Suppressor macrophage treated with lipopolysaccharide for 1 hour (primary cell): ENCODE measurements at regions not wholly inside any gene's neighbourhood (a gene's known extent, or its start where the extent isn't known, plus 50 kb on each side); places are given as distances from the start of the nearest gene placed in this dataset.

Experiments
- DNase-seq, 3 donors: peaks; one replicate each; pipeline ENCODE4 v3.0.0-alpha.2; 2020 to 2022

GRCh38 chr14:56902385-56902784 lies 92.1 kb upstream of the OTX2 start:
- no peak for DNase-seq

GRCh38 chr14:56900726-56901125 lies 90.4 kb upstream of the OTX2 start:
- DNase-seq: no peak

DNA sequence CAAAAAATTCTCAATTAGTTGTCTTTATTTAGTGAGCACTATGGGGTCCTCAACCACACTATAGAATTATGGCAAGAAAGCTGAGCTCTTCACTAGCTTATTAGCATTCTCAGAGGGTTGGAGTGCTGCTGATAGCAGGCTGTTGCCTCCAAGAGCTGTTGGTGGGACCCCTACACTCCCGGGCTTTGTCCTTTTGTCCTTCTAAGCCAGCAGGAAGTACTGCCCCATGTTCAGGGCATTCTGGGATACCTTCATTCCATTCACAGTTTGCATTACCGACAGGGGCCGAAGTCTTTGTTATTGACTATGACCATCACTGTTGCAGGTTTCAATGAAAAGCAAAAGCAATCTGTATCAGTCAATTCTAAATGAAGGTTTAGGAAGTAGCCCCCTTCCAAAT lies 89.5 kb upstream of the OTX2 start:
- DNase-seq: no peak

- no peak for DNase-seq
Observed at GRCh38 chr14:56896922-56897321, 86.6 kb upstream of the OTX2 start.

DNA sequence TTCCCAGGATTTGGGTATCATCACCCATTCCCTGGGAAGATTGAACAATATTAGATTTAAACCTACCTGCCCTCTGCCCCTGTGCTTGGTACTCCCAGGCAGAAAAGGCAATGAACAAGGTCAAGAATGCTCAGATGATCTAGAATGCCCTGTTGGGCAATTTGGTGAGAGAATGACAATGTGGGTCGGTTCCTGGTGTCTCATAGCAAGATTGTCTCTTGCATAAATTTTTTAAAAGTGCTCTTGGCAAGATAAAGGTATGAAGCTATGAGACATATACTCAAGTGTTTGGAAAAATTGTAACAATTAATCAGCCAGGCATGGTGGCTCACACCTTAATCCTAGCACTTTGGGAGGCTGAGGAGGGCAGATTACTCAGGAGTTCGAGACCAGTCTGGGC lies 86.0 kb upstream of the OTX2 start:
- DNase-seq: no peak

GRCh38 chr14:56895154-56895553 lies 84.9 kb upstream of the OTX2 start:
- no peak for DNase-seq

DNA sequence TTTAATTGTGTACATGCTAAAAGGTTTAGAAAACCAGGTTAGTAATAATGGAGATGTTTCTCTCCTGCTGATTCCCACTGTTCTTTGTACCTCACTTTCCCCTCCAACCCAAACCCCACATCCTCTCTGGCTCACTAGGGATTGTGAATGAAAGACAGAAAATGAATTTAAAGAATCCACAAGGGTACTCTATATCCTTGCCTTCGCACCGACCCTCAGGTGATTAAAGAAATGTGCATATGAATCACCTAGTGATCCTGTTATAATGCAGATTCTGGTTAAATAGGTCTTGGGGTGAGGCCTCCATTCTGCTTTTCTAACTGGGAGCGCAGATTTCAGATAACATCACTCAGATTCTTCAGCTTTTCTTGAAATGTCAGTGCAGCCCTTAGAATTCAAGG lies 84.3 kb upstream of the OTX2 start:
- DNase-seq: no peak

GRCh38 chr14:56892959-56893358 lies 82.7 kb upstream of the OTX2 start:
- DNase-seq: no peak

GRCh38 chr14:56891226-56891625 lies 80.9 kb upstream of the OTX2 start:
- peak; percentile 30 to 45 (median 41) for DNase-seq

DNA sequence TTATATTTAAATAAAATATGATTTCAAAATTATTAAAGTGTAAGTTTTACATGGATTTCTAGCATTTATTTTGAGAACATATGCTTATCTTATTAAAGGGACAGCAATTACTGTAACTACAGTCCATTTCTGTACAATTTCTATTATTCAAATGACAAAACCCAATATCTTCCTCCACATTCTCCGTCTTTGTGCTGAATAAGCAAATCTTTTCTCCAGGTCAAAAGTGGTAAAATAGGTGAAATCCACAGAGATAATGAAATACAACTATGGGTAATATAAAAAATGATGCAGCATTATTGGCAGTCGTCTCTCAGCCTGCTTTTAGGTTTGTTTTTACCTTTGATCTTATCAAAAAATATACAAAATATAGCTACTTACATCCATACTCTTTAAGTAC lies 79.4 kb upstream of the OTX2 start:
- DNase-seq: no peak

DNA sequence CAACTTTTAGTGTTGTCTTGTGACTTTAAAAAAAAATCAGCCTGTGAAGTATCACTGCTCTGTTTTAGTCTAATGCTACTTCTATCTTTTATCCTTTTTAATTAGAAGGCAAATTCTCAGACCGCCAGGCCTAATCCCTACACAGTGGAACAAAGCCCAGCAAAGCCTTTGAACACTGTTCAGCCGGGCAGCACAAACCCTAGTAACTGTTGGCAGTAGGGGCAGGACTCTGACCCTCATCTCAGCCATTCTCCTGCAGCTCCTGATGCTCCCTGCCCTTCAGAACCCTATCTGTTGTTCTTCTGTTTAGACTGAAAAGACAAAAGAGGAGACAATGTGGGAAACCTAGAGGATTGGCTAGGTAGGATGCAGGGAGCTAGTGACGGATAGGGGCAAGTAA lies 78.0 kb upstream of the OTX2 start:
- DNase-seq: no peak

DNA sequence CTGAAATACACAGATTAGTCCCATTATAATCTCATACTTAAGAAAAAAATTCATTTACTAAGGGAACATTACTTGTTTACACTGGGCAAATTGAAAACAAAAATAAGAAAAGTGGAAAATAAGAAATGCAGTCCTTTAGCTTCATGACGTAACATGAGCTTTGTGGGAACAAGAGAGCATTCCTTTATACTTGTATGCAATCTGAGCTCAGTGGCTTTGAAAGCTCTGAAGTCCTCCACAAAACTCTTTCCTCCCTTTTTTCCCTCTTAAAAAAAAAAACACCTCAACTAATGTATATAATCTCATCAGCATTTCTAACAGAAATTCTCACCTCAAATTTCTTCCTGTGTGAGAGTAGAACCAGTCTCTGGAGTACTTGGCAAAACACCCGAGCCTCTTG lies 76.9 kb upstream of the OTX2 start:
- DNase-seq: no peak

DNA sequence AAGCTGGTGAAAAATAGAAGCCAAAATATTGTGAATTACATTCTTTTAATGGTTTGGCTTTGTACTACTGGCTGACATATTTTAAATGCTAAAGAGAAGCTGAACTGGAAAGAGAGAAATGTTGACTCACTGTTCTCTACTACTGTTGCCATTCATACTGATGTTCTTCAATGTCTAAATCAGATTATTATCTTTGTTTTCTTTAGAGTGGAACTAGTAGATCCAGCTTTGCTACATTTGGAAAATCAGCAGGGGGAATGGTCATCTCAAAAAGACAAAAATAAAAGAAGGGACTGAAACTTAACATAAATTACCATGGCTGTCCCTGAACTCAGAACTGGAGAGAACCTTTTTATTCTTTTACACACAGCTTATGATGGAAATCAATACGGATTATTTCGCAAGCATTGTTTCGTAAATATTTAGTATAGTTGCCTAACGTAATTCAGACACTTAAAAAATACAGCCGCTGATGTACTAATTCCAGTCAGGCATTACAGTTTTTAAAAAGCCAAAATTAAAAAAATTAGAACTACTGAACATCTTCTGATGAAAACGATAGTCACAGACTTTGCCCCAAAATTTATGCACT lies 76.3 kb upstream of the OTX2 start:
- DNase-seq: no peak

DNA sequence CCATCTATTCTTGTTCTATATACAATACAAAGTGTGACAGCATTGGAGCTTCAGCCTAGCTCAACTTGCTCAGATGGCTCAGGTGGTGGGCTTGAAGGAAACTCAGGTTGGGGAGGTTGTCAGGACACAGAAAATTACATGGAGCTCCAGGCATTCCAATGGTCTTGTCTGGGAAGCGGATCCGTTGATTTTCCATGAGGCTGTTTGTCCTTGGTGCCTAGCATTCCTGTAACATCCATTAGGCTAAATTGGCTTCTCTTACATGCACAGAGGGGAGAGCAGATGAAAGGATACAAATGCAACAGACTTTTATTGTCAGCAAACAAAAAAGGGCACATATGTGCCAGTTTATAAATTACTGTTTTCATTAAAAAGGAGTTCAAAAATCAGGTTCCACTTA lies 75.5 kb upstream of the OTX2 start:
- peak in 2 of 3 donors; percentile 18 to 28 for DNase-seq

GRCh38 chr14:56884617-56885016 lies 74.3 kb upstream of the OTX2 start:
- no peak for DNase-seq

DNA sequence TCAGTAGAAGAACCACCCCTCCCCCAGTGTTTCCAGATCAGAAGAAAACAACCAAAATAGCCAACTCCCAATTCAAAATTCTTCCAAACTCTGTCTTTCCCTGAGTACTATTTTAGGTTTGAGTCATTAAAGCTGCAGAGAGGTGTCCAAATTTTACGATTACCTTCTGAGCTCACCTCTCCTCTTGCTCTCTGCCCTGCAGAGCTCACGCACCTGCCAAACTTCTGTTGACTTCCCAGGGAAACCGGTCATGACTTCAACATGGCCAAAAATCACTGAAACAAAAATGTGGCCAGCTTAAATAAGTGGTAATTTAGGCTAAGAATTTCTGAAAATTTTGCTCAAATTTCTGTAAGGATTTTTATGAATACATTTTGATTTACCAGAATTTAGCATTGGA lies 70.9 kb upstream of the OTX2 start:
- DNase-seq: no peak

GRCh38 chr14:56878766-56879165 lies 68.5 kb upstream of the OTX2 start:
- no peak for DNase-seq

DNA sequence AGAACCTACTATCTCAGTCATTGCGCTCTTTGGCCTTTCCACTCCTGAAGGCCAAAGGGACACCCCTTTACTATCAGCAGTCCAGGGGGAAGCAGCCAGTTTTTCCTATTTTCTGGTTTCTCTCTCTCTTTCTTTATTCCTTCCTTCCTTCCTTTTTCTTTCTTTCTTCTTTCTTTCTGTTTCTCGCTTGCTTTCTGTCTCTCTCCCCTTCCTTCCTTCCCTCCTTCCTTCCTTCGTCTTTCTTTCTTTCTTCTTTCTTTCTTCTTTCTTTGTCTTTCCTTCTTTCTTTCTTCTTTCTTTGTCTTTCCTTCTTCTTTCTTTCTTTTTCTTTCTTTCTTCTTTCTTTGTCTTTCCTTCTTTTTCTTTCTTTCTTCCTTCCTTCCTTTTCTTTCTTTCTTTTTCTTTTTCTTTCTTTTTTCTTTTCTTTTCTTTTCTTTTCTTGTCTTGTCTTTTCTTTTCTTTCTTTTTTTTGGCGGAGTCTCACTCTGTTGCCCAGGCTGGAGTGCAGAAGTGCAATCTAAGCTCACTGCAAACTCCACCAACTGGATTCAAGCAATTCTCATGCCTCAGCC lies 64.9 kb upstream of the OTX2 start:
- DNase-seq: no peak

DNA sequence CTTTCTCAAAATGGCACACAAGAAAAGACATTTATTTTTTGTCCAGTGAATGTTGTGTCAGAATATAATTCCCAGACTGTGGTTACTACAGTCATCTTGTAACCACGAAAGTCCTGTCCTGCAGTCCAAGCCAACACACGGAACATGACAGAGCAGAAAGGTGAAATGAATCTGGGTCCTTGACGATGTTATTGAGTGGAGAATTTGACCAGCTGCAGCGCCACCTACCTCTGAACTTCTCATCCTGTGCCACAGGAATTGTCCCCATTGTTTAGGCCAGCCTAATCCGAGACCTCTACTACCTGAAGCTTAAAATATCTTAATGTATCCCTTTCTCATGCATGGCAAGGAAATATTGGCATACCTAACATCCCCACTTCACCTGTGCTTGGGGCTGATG lies 64.1 kb upstream of the OTX2 start:
- DNase-seq: no peak

GRCh38 chr14:56870336-56870735 lies 60.1 kb upstream of the OTX2 start:
- DNase-seq: no peak

DNA sequence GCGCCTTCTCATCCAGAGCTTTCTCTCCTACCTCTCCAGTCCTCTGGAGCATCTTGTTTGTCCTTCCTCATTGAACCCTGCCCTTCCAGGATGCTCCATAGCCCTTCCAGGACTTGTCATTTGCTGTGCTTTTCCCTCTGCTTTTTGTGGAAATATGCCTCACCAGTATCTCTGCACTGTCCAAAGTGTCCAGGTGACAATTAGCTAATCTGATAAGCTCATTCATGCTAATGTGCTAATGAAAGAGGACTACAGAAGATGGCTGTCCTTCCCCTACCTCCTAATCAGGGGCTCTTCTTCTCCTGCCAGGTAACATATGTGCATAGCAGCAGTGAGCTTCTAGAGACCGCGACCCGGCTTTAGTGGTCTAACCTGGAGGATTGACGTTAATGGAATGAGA lies 58.4 kb upstream of the OTX2 start:
- no peak for DNase-seq

DNA sequence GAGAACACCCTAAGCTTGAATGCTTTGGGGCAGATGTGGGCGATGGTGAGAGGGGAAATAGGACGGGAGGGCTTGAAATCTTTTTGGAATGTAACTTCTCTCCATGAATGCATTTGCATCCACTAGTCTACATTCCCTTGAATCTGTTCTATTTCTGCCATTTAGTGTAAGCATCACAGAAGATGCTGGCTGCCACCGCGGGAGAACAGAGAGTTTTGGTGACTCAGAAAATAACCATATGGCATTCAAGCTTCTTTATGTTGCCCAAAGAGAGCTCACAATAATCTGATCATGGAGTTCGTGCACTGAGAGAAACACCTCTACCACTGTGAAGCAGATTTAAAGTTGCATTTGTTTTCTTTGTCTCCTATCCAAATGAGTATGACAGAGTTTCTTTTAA lies 52.6 kb upstream of the OTX2 start:
- no peak for DNase-seq

DNA sequence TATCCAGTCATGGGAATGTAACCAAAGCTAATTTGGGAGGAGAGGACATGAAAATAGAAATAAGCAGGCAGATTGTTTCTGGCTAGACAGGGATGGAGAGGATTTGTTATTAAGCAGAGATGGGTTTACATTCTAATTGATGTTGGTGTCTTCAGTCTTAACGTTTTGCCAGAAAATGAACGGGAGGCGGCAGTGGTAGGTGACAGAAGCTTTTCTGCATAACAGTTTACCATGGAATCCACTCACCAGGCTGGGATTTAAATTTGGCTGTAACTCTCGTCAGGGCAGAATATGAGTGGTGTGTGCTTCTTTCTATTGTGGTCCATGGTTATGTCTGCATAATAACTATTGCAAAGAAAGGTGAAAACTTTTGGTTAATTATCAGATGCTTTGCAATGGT lies 50.2 kb upstream of the OTX2 start:
- DNase-seq: no peak
